HL-60 (cell line): ENCODE measurements at regions not wholly inside any gene's neighbourhood (a gene's known extent, or its start where the extent isn't known, plus 50 kb on each side); places are given as distances from the start of the nearest gene placed in this dataset.

ENCODE experiments used
- CTCF ChIP-seq: IDR thresholded peaks from one replicate; pipeline ENCODE4 v1.5.1; 2011; ENCODE audit warnings: low read length, control low read depth, inconsistent platforms; ENCODE audit not compliant: insufficient read depth
- POLR2AphosphoS5 ChIP-seq: IDR thresholded peaks from 2 replicates; pipeline ENCODE4 v1.6.1; 2012; ENCODE audit warnings: low read depth

- TF ChIP-seq CTCF (no peak), POLR2AphosphoS5 (no peak)
Observed at GRCh38 chr4:159950707-159951106, 847.8 kb downstream of the RAPGEF2 start.
